Left lung (tissue), 4 donors: ENCODE measurements at regions not wholly inside any gene's neighbourhood (a gene's known extent, or its start where the extent isn't known, plus 50 kb on each side); places are given as distances from the start of the nearest gene placed in this dataset.

Experiments
- ATAC-seq: fragments of 200-7000 bp; cut with Tn5 transposase; one replicate; pipeline ENCODE4 v1.9.1; 2020; ENCODE audit warnings: moderate library complexity
- DNase-seq, 4 donors: peaks; one replicate each; pipeline ENCODE4 v3.0.0-alpha.2; 2013 to 2020
- H3K27ac ChIP-seq, 2 donors: fragments of 200-600 bp; sonication (generic) in 1 of 2; one replicate each; pipeline versions ENCODE4 v1.5.0 to v1.8.0; 2020 to 2021
- H3K27me3 ChIP-seq, 2 donors: fragments of 200-600 bp; sonication (generic) in 1 of 2; one replicate each; pipeline versions ENCODE4 v1.5.0 to v1.8.0; 2020 to 2021
- H3K36me3 ChIP-seq, 2 donors: fragments of 200-600 bp; sonication (generic) in 1 of 2; one replicate each; pipeline versions ENCODE4 v1.5.0 to v1.8.0; 2020 to 2021
- H3K4me1 ChIP-seq, 2 donors: fragments of 200-600 bp; one replicate each; pipeline ENCODE4 v1.8.0; 2021
- H3K4me3 ChIP-seq, 2 donors: fragments of 200-600 bp; sonication (generic) in 1 of 2; one replicate each; pipeline versions ENCODE4 v1.5.0 to v1.8.0; 2020 to 2021; ENCODE audit warnings: mild to moderate bottlenecking in 1 of 2
- H3K9me3 ChIP-seq, 2 donors: fragments of 200-600 bp; sonication (generic) in 1 of 2; one replicate each; pipeline versions ENCODE4 v1.5.0 to v1.8.0; 2020 to 2021
- intact Hi-C, 2 donors: fragments of 100-400 bp; cut with DNase I; formaldehyde crosslinking; loops; one replicate each; pipeline versions ENCODE4 v1.11.2 to v1.14.2; 2022
- TF ChIP-seq, protein P1 (sequence below), 2 donors: fragments of 200-600 bp; sonication (generic) in 1 of 2; IDR thresholded peaks; one replicate each; pipeline versions ENCODE4 v1.5.0 to v1.8.0; 2021; ENCODE audit warnings: antibody characterized with exemption in 2 of 2
- donor health status: DM: no; HTN: yes; CAD: no.
- donor health status: DM: no; HTN: no; CAD: no.

DNA sequence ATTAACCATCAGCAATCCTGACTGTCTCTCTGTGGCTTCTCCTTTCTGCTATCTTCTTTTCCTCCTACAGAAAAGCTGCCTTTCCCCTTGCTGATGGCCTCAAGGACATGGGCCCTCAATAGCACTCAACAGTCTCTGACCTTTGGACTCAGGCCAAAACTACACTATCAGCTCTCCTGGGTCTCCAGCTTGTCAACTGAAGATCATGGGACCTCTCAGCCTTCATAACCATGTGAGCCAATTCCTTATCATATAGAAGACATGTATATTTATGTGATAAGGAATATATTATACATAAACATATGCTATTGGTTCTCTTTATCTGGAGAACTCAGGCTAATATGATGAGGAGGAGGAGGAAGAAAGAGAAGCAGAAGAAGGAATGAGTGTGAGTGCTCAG, 91.8 kb upstream of the GJB5 start:
- H3K27ac ChIP-seq = no peak overlapping the region
- intact Hi-C loops = no loop called here
- no peak overlapping the region for H3K4me3 ChIP-seq

DNA sequence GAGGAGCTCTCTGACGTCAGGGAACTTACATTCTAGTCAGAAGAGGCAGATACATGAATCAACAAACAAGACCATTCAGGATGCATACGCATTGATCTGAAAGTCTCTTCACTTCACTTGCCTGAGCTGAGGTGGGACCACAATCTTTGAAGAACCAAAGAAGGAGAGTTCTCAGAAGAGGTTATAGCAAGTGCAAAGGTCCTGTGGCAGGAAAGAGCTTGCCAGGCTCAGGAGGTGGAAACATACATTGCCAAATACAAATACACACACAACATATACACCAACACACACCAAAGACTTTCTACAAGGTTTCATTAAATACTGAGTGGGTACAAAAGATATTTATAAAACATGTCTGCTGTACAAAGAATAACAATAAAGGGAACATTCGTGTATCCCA, 86.8 kb upstream of the GJB5 start:
- no peak overlapping the region for H3K4me3 ChIP-seq
- no peak overlapping the region for H3K27ac ChIP-seq
- ATAC-seq (no peak), DNase-seq (no peak)
- TF ChIP-seq, protein P1, sequence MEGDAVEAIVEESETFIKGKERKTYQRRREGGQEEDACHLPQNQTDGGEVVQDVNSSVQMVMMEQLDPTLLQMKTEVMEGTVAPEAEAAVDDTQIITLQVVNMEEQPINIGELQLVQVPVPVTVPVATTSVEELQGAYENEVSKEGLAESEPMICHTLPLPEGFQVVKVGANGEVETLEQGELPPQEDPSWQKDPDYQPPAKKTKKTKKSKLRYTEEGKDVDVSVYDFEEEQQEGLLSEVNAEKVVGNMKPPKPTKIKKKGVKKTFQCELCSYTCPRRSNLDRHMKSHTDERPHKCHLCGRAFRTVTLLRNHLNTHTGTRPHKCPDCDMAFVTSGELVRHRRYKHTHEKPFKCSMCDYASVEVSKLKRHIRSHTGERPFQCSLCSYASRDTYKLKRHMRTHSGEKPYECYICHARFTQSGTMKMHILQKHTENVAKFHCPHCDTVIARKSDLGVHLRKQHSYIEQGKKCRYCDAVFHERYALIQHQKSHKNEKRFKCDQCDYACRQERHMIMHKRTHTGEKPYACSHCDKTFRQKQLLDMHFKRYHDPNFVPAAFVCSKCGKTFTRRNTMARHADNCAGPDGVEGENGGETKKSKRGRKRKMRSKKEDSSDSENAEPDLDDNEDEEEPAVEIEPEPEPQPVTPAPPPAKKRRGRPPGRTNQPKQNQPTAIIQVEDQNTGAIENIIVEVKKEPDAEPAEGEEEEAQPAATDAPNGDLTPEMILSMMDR (IDR thresholded peaks at IDR 0.05) = no peak
- H3K4me1 ChIP-seq = no peaks in the 10 kb centered on the region
- intact Hi-C loops = no loop called here
- no peaks in the 10 kb centered on the region for H3K36me3 ChIP-seq
- H3K27me3 ChIP-seq = peaks cover 0 to 12% of the 10 kb centered on the region in 2 donors
- peaks cover 0 to 9% of the 10 kb centered on the region in 2 donors for H3K9me3 ChIP-seq

More for the DNA sequence above, 91.8 kb upstream of the GJB5 start:
- H3K9me3 ChIP-seq = no peaks in the 10 kb centered on the region
- DNase-seq (no peak), ATAC-seq (no peak)
- H3K27me3 ChIP-seq = peaks cover 0 to 7% of the 10 kb centered on the region in 2 donors
- H3K36me3 ChIP-seq = no peaks in the 10 kb centered on the region
- H3K4me1 ChIP-seq = no peaks in the 10 kb centered on the region
- TF ChIP-seq, protein P1 (IDR thresholded peaks at IDR 0.05) = no peak

DNA sequence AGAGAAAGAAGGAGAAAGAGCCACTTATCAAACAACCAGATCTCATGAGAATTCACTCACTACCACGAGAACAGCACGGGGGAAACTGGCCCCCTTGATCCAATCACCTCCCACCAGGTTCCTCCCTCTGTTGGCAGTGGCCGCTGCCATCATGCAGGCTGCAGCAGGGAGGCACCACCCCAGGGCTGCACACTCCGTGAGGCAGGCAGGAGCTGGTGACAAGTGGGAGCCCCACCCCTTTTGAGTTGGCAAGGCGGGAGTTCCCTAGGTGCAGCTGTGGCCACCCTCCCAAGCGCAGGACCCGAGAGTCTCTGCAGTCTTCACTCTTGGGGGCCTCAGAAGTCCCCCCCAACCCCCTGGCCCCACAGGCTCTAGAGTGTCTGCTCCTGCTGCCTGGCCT, 83.9 kb upstream of the GJB5 start:
- no peak for ATAC-seq
- Histone ChIP-seq H3K27ac (no peak overlapping the region), H3K36me3 (no peaks in the 10 kb centered on the region), H3K4me3 (no peak overlapping the region), H3K27me3 (peaks cover 0 to 12% of the 10 kb centered on the region in 2 donors), H3K9me3 (peaks cover 0 to 9% of the 10 kb centered on the region in 2 donors), H3K4me1 (no peaks in the 10 kb centered on the region)
- TF ChIP-seq, protein P1 (IDR thresholded peaks at IDR 0.05) = no peak
- DNase-seq = peak in 1 of 4 donors; percentile 68
- intact Hi-C loops = no loop called here

DNA sequence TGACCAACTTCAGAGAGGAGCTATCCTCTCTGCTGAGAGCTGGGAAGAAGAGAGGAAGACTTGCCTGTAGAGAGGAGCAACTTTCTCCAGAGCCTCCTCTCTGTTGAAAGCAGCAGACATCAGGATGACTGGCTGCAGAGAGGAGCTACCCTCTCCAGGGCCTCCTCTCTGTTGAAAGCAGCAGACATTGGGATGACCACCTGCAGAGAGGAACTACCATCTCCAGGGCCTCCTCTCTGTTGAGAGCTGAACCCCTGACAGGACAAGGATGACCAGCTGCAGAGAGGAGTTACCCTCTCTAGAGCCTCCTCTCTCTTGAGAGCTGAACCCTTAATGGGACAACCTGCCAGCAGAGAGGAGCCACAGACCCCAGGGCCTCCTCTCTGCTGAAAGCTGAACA, 83.0 kb upstream of the GJB5 start:
- no peaks in the 10 kb centered on the region for H3K36me3 ChIP-seq
- TF ChIP-seq, protein P1 (IDR thresholded peaks at IDR 0.05) = no peak
- H3K27ac ChIP-seq = no peak overlapping the region
- DNase-seq (no peak), ATAC-seq (no peak)
- H3K9me3 ChIP-seq = peaks cover 0 to 9% of the 10 kb centered on the region in 2 donors
- intact Hi-C loops = no loop called here
- H3K4me3 ChIP-seq = no peak overlapping the region
- peaks cover 0 to 8% of the 10 kb centered on the region in 2 donors for H3K27me3 ChIP-seq
- H3K4me1 ChIP-seq = no peaks in the 10 kb centered on the region

DNA sequence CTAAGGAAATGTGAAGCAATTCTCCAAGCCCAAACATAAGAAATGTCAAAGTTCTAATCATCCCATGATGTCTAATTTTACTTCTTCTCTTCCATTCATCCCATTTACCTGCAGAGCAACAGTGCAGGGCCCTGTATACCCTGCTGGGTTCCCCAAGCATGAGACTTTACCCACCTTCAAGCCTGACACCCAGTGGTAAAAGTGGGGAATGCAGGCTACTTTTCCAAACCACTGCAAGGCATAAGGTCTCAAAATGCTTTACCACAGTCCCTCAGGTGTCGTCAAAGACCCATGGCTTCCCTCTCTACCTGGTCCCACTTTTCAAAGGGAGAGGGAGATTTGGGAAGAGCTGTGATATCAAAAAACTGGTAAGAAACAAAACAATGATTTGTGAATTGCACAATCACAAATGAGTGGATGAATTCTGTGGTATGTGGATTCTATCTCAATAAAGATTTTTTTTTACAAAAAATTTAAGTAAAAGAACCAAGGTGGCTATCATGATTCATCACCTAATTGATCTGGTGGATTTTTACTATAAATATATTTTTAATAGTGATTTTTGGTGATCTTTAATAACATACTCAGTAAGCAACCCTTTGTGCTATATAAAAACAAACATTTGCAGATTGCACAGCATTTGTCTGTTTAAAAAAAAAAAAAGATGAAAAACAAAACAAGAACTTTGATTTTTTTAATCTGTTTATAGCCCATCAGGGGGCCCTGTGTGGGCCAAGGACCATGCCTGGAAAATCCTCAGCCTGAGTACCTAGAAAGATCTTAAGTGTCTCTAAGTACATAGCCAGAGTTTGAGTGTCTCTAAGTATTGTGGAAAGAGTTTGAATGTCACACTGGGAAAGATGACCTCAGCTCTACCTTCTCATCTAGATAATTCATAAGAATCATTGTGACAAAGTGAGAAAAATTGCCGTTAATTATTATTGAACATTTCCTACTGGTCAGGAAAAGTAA, 73.1 kb upstream of the GJB5 start:
- Histone ChIP-seq H3K4me1 (no peaks in the 10 kb centered on the region), H3K27ac (no peak overlapping the region), H3K27me3 (no peaks in the 10 kb centered on the region), H3K9me3 (no peaks in the 10 kb centered on the region), H3K4me3 (no peak overlapping the region), H3K36me3 (no peaks in the 10 kb centered on the region)
- DNase-seq = peak in 1 of 4 donors; percentile 19
- peak; percentile 85 for ATAC-seq
- TF ChIP-seq, protein P1 (IDR thresholded peaks at IDR 0.05) = peak; percentile 74 to 76
- intact Hi-C loops = no loop called here
